HuH-7.5 (cell line): ENCODE measurements at regions not wholly inside any gene's neighbourhood (a gene's known extent, or its start where the extent isn't known, plus 50 kb on each side); places are given as distances from the start of the nearest gene placed in this dataset.
"Not testable (repeated sequence)": the region's sequence is repeated elsewhere in the genome, so short reads cannot be mapped to it uniquely, and the experiment has no call there.

Source experiments
- DNase-seq: peaks from one replicate; pipeline ENCODE4 v3.0.0; 2011; ENCODE audit warnings: low spot score

- not testable (repeated sequence) for DNase-seq
These were observed 1243.8 kb downstream of the TMEM121 start for GRCh38 chr14:106770158-106770672.

- not testable (repeated sequence) for DNase-seq
These were observed 1248.6 kb downstream of the TMEM121 start for GRCh38 chr14:106774889-106775480.

- no peak for DNase-seq
These were observed 1250.1 kb downstream of the TMEM121 start for GRCh38 chr14:106776395-106776983.

- DNase-seq: no peak
These were observed 1252.6 kb downstream of the TMEM121 start for GRCh38 chr14:106778986-106779385.

GRCh38 chr14:106786697-106787096 is 1260.3 kb downstream of the TMEM121 start:
- DNase-seq: no peak

- DNase-seq: no peak
These were observed 1261.2 kb downstream of the TMEM121 start for GRCh38 chr14:106787626-106788025.

DNA sequence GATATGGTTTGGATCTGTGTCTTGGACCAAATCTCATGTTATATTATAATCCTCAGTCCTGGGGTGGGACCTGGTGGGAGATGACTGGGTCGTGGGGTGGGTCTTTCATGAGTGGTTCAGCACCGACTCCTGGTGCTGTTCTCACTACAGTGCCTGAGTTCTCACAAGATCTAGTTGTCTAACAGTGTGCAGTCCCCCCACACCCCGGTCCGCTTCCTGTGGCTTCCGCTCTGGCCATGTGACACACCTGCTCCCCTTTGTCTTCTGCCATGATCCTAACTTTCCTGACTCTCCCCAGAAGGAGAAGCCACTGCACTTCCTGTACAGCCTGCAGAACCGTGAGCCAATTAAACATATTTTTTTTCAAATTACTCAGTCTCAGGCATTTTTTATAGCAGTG is 1262.2 kb downstream of the TMEM121 start:
- no peak for DNase-seq

DNA sequence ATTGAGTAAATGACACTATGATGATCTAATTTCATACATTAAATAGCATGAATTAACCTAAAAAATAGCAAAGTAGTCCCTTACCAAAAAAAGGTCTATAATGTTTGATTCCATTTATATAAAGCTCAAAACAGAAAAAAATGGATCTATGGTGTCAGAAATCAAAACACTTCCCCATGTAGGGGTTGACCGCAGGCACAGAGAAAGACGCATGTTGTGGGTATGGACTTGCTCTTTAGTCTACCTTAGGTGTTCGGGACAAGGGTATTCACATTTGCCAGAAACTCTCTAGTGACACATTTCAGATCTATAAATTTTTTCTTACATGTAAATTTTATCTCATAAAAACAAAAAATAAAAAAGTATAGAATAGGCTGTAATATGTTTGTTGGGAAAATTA is 1262.9 kb downstream of the TMEM121 start:
- DNase-seq: no peak

DNA sequence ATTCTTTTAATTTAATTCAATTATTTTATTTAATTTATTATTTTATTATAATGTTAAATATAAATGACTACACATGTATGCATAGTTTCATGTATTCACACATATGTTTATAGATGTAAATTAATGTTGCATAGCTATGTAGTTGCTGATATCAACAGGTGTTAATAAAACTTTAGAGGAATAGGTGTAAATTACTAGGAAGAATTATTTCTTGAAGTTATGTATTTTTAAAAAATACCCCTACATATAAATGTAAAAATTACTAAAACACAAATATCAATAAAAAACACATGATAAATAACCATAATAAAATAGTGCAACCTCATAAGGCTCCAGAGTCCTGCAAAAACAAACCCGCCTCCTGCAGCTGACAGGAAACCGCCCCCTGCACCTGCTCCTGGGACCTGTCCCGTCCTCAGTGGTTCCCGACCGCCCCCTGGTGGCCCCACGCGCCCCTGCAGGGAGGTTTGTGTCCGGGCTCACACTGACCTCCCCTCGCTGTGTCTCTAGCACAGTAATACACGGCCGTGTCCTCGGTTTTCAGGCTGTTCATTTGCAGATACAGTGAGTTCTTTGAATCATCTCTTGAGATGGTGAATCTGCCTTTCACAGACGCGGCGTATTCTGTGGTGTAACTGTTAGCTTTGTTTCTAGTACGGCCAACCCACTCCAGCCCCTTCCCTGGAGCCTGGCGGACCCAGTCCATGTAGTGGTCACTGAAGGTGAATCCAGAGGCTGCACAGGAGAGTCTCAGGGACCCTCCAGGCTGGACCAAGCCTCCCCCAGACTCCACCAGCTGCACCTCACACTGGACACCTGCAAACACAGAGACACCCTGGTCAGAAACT is 1264.0 kb downstream of the TMEM121 start:
- peak; percentile 8 for DNase-seq

DNA sequence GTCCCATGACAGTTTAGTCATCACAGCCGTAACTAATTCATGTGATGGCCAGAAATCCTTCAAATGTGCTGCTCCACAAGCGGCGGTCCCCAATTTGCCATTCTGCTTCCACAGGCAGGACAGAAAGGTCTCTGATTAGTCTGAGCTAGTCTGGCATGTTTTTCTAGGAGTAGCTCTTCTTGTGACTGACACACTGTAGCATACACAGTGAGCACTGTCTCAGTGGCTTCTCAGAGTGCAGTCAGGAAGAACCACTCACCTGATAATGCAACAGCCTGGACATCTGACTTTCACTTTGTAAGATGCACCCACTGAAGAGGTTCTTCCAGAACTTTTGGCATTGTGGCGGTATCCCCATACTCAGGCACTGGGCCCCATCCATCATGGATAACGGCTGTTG is 1266.2 kb downstream of the TMEM121 start:
- no peak for DNase-seq

DNA sequence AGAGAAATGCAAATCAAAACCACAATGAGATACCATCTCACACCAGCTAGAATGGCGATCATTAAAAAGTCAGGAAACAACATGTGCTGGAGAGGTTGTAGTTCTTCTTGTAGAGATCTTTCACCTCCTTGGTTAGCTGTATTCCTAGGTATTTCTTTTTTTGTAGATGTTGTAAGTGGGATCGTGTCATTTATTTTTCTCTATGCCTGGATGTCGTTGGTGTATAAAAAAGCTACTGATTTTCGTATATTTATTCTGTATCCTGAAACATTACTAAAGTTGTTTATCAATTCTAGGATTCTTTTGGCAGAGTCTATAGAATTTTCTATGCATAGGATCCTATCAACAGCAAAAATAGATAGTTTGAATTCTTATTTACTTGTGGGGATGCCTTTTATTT is 1271.8 kb downstream of the TMEM121 start:
- DNase-seq: not testable (repeated sequence)

DNA sequence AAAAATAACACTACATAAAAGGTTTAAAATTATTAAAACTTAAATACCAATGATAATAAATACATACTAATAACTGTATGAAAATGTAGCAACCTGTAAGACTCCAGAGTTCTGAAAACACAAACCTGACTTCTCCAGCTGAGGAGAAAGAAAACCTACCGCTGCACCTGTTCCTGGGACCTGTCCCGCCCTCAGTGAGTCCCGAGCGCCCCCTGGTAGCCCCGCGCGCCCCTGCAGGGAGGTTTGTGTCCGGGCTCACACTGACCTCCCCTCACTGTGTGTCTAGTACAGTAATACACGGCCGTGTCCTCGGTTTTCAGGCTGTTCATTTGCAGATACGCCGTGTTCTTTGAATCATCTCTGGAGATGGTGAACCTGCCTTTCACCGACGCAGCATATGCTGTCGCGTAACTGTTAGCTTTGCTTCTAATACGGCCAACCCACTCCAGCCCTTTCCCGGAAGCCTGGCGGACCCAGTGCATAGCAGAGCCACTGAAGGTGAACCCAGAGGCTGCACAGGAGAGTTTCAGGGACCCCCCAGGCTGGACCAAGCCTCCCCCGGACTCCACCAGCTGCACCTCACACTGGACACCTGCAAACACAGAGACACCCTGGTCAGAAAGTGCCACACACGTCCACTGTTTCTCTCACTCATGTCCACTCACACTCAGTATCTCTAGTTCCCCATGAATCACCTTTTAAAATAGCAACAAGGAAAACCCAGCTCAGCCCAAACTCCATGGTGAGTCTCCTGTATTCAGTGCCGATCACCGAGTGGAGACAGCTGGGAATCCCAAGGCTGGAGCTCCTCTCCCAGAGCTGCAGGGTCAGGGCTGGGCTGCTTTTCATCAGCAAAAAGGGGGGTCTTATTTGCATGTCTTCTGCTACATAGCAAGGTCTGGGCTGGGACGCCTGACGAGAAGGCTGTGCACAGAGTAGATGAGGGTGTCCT is 1276.3 kb downstream of the TMEM121 start:
- DNase-seq: no peak

DNA sequence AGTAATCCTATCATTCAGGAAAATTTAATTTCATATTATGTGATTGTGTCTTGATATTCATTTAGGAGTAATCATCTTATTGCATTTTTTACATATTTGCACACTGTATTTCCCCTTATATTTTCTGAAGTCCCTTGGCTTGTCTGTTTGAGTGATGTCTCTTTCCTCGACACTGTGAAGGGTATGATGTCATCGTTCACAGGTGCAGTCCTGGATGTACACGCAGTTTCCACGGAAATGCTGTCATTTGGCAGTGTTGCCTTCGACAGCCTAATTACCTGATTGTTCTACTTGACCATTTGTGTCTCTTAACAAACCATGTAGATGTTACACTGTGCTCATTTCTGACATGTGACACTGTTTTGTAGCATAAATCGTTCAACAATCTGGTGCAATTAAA is 1277.0 kb downstream of the TMEM121 start:
- no peak for DNase-seq

DNA sequence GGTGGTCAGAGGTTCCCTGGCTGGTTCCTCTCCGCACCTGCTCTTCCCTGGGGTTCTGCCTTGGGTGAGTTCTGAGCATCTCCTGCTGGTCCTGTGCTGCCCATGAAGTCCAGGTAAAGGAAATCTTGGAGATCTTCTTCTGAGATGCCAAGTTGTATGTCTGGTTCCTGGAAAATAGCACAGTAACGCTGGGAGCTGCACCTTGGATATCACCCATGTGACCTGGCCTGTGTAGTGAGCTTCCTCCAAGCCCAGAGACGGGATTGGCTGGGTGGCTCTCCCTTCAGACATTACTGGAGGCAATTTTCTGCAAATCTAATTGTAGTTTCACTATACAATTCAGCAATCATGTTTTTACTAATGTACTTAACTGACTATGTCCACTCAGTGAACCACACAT is 1281.1 kb downstream of the TMEM121 start:
- DNase-seq: no peak

- DNase-seq: no peak
These were observed 1282.1 kb downstream of the TMEM121 start for GRCh38 chr14:106808458-106808857.

DNA sequence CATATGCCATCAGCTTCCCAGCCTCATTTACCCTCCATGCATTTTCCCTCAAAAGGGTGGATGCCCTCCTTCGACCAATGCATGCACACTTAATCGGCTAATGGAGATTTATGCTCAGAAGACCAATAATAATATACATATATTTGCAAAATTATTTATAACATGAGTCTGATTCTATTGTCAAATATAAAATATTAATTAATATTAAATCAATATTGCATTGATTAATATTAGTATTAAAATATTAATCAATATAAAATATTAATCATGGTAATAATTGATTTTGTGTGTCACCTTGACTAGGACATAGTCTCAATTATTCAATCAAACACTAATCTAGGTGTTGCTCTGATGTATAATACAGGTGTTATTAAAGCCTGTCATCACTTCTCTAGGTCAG is 1282.5 kb downstream of the TMEM121 start:
- DNase-seq: no peak

DNA sequence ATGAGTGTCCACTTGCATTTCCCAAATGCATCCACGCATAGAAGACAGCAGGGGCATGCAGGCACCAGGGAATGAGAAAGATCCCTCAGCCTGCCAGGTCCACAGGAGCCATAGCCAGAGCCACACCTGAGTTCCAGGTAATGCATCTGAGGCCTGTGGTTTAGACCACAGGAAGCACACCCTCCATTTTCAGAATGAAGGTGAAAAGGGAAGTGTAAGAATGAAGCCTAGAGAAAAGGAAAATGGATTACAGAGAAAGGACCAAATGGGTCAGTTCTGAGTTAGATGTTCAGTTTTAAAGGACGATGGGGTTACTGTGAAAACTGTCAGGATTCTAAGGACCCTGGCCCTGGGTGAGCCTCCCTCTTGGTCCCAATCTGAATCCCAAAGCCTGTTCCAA is 1283.2 kb downstream of the TMEM121 start:
- no peak for DNase-seq

- not testable (repeated sequence) for DNase-seq
These were observed 1283.8 kb downstream of the TMEM121 start for GRCh38 chr14:106810168-106810567.

- DNase-seq: no peak
These were observed 1284.8 kb downstream of the TMEM121 start for GRCh38 chr14:106811162-106811561.

DNA sequence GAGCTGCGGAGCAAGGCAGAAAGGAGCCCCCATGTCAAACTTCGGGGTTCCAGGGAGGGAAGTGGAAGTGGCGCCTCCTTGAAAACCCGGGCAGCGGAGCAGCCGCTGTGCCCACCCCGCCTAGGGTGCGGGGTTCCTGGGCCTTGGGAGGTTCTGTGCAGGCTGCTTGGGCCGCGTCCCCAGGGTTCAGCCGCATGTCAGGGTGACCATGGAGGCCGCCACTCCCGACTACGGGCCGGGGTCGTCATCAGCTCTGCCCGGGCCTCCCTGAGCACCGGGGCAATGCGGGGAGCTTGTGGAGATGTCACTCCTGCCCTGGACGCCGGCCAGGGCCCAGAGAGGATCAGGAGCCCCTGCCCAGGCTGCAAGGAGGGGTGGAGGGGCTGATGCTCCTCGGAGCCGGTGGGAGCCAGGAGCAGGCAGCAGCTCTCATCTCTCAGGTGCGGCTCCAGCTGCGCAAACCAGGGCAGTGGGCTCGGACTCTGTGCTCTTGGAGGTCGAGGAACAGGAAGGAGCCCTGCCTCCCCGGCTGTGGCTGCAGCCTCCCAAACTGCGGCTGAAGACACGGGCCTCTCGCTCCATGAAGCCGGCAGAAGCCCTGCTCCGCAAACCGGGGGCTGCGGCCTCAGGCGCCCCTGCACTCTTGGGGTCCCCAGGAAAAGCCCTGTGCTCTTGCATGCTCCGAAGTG is 1286.5 kb downstream of the TMEM121 start:
- no peak for DNase-seq

- no peak for DNase-seq
These were observed 1287.1 kb downstream of the TMEM121 start for GRCh38 chr14:106813477-106813823.
